Naive B cell (primary cell): ENCODE measurements at regions not wholly inside any gene's neighbourhood (a gene's known extent, or its start where the extent isn't known, plus 50 kb on each side); places are given as distances from the start of the nearest gene placed in this dataset.

Source experiments
- ATAC-seq, 2 donors: fragments of 150-1000 bp; cut with Tn5 transposase; 2 replicates each; pipeline ENCODE4 v1.10.0; 2021; ENCODE audit warnings: low read depth in 2 of 2, mild to moderate bottlenecking in 2 of 2, moderate library complexity in 2 of 2
- DNase-seq: peaks from one replicate; pipeline ENCODE4 v3.0.0; 2022
- H3K27ac Mint-ChIP-seq, 6 donors: one replicate each; pipeline ENCODE4 v1.8.0; 2020 to 2022; ENCODE audit warnings: mild to moderate bottlenecking in 6 of 6, mixed read lengths in 6 of 6, moderate library complexity in 5 of 6, inconsistent platforms in 2 of 6
- H3K27me3 Mint-ChIP-seq, 3 donors: one replicate each; pipeline ENCODE4 v1.8.0; 2021 to 2022; ENCODE audit warnings: mixed read lengths in 3 of 3, mild to moderate bottlenecking in 1 of 3
- H3K36me3 Mint-ChIP-seq, 2 donors: one replicate each; pipeline ENCODE4 v1.8.0; 2020 to 2022; ENCODE audit warnings: mixed read lengths in 2 of 2, inconsistent platforms in 1 of 2, mild to moderate bottlenecking in 1 of 2
- H3K4me1 Mint-ChIP-seq, 3 donors: one replicate each; pipeline ENCODE4 v1.8.0; 2020 to 2022; ENCODE audit warnings: mixed read lengths in 3 of 3, inconsistent platforms in 1 of 3, mild to moderate bottlenecking in 1 of 3, moderate library complexity in 1 of 3
- H3K4me3 Mint-ChIP-seq, 8 donors: one replicate each; pipeline ENCODE4 v1.8.0; 2020 to 2022; ENCODE audit warnings: mild to moderate bottlenecking in 8 of 8, mixed read lengths in 8 of 8, moderate library complexity in 8 of 8, inconsistent platforms in 2 of 8
- H3K9me3 Mint-ChIP-seq, 7 donors: one replicate each; pipeline ENCODE4 v1.8.0; 2020 to 2022; ENCODE audit warnings: mixed read lengths in 7 of 7, mild to moderate bottlenecking in 5 of 7, inconsistent platforms in 2 of 7, moderate library complexity in 1 of 7

- Mint-ChIP-seq H3K9me3 (peaks cover 3 to 15% (median 9%) of the 10 kb centered on the region in 7 donors), H3K27me3 (no peaks in the 10 kb centered on the region), H3K27ac (no peak overlapping the region), H3K36me3 (no peaks in the 10 kb centered on the region), H3K4me1 (no peaks in the 10 kb centered on the region), H3K4me3 (no peak overlapping the region)
- DNase-seq, result no peak
- no peak for ATAC-seq
Measured at GRCh38 chr13:82259284-82259683, 1623.0 kb downstream of the SLITRK1 start.

- DNase-seq, result no peak
- Mint-ChIP-seq H3K27ac (no peak overlapping the region), H3K36me3 (no peaks in the 10 kb centered on the region), H3K4me3 (no peak overlapping the region), H3K27me3 (no peaks in the 10 kb centered on the region), H3K9me3 (peaks cover 3 to 15% (median 9%) of the 10 kb centered on the region in 7 donors), H3K4me1 (no peaks in the 10 kb centered on the region)
- ATAC-seq, result no peak
Measured at GRCh38 chr13:82257790-82258507, 1624.3 kb downstream of the SLITRK1 start.

GRCh38 chr13:82248762-82249161 is 1633.5 kb downstream of the SLITRK1 start:
- ATAC-seq (no peak), DNase-seq (no peak)
- Mint-ChIP-seq H3K27me3 (no peaks in the 10 kb centered on the region), H3K27ac (no peak overlapping the region), H3K36me3 (no peaks in the 10 kb centered on the region), H3K9me3 (peaks cover 0 to 10% (median 3%) of the 10 kb centered on the region in 7 donors), H3K4me3 (no peak overlapping the region), H3K4me1 (no peaks in the 10 kb centered on the region)

DNA sequence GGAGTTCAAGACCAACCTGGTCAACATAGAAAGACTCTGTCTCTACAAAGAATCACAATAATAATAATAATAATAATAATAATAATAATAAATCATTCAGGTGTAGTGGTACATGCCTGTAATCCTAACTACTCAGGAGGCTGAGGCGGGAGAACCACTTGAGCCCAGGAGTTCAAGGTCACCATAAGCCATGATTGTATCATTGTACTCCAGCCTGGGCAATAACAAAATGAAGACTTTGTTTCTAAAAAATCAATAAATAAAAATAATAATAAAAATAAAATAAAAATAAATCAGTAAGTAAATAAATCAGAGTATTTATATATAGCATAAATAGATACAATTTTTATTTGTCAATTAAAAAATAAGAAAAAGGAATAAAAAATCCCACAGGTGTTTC is 1636.4 kb downstream of the SLITRK1 start:
- ATAC-seq (no peak), DNase-seq (no peak)
- Mint-ChIP-seq H3K4me3 (no peak overlapping the region), H3K27ac (no peak overlapping the region), H3K9me3 (peaks cover 0 to 5% (median 3%) of the 10 kb centered on the region in 7 donors), H3K36me3 (no peaks in the 10 kb centered on the region), H3K27me3 (no peaks in the 10 kb centered on the region), H3K4me1 (no peaks in the 10 kb centered on the region)

DNA sequence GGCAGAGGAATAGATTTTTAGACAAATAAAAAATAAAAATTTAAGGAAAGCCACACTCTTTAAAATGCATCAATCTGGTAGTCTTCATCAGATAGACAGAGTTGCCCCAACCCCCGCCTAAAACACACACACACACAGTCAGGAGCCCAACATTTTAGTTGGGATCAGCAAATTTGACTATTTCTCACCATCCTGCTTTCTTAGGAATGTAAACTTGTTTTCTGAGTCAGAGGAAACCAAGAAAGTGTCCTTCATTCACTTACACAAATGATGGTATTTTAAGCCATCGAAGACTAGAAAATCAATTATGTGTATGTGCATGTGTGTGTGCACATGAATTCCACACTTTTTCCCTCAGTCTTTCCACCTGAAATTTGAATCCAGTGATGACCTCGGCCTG is 1657.5 kb downstream of the SLITRK1 start:
- H3K4me3 Mint-ChIP-seq, result no peak overlapping the region
- H3K4me1 Mint-ChIP-seq, result no peaks in the 10 kb centered on the region
- DNase-seq (no peak), ATAC-seq (no peak)
- no peaks in the 10 kb centered on the region for H3K36me3 Mint-ChIP-seq
- peaks cover 0 to 10% (median 8%) of the 10 kb centered on the region in 7 donors for H3K9me3 Mint-ChIP-seq
- no peaks in the 10 kb centered on the region for H3K27me3 Mint-ChIP-seq
- no peak overlapping the region for H3K27ac Mint-ChIP-seq

DNA sequence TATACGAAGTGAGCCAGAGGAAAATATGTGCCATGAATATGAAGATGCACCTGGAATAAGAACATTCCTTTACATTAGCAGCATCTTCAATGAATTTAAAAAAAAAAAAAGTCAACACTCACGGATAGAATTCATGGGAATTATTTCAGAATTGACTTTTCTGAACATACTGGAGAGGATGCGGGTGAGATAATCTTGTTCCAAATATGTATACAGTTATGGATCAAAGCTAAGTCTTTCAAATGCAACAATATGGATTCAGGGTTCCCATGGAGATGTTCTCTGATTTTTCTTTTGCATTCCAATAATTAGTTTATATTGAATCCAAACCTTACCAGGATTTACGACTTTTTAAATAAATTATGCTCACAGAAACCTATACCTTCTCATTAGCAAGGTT is 1660.7 kb downstream of the SLITRK1 start:
- ATAC-seq (no peak), DNase-seq (no peak)
- Mint-ChIP-seq H3K4me1 (no peaks in the 10 kb centered on the region), H3K27me3 (no peaks in the 10 kb centered on the region), H3K4me3 (no peak overlapping the region), H3K9me3 (peaks cover 0 to 8% (median 6%) of the 10 kb centered on the region in 7 donors), H3K27ac (no peak overlapping the region), H3K36me3 (no peaks in the 10 kb centered on the region)

DNA sequence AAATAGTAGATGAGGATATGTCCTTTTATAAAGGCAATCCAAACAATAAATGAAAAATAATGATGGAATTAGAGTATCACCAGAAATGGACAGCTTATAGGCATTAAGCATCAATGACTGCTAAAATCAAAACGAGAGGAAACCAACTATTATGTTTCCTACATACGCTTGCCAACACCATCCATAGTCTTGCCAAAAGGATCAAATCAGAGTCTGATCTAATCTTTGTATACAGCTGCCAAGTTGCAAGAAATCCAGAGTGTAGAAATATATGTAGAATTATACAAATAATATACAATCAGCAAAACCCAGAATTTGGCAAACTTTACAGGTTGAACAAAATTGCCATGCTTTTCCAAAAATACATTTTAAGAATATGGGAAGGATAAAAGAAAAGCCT is 1661.6 kb downstream of the SLITRK1 start:
- no peaks in the 10 kb centered on the region for H3K4me1 Mint-ChIP-seq
- ATAC-seq (no peak), DNase-seq (no peak)
- H3K36me3 Mint-ChIP-seq, result no peaks in the 10 kb centered on the region
- no peaks in the 10 kb centered on the region for H3K27me3 Mint-ChIP-seq
- H3K27ac Mint-ChIP-seq, result no peak overlapping the region
- H3K9me3 Mint-ChIP-seq, result peaks cover 0 to 13% (median 5%) of the 10 kb centered on the region in 7 donors
- H3K4me3 Mint-ChIP-seq, result no peak overlapping the region

- DNase-seq (no peak), ATAC-seq (no peak)
- H3K9me3 Mint-ChIP-seq, result peaks cover 6 to 29% (median 15%) of the 10 kb centered on the region in 7 donors
- peaks cover 0 to 5% of the 10 kb centered on the region in 2 donors for H3K36me3 Mint-ChIP-seq
- no peak overlapping the region for H3K4me3 Mint-ChIP-seq
- no peaks in the 10 kb centered on the region for H3K27me3 Mint-ChIP-seq
- H3K4me1 Mint-ChIP-seq, result no peaks in the 10 kb centered on the region
- H3K27ac Mint-ChIP-seq, result no peak overlapping the region
Measured at GRCh38 chr13:82216165-82216564, 1666.1 kb downstream of the SLITRK1 start.

GRCh38 chr13:82214341-82214740 is 1667.9 kb downstream of the SLITRK1 start:
- peaks cover 0 to 5% of the 10 kb centered on the region in 2 donors for H3K36me3 Mint-ChIP-seq
- DNase-seq (no peak), ATAC-seq (no peak)
- peaks cover 6 to 29% (median 15%) of the 10 kb centered on the region in 7 donors for H3K9me3 Mint-ChIP-seq
- H3K4me3 Mint-ChIP-seq, result no peak overlapping the region
- H3K27me3 Mint-ChIP-seq, result no peaks in the 10 kb centered on the region
- no peak overlapping the region for H3K27ac Mint-ChIP-seq
- no peaks in the 10 kb centered on the region for H3K4me1 Mint-ChIP-seq

DNA sequence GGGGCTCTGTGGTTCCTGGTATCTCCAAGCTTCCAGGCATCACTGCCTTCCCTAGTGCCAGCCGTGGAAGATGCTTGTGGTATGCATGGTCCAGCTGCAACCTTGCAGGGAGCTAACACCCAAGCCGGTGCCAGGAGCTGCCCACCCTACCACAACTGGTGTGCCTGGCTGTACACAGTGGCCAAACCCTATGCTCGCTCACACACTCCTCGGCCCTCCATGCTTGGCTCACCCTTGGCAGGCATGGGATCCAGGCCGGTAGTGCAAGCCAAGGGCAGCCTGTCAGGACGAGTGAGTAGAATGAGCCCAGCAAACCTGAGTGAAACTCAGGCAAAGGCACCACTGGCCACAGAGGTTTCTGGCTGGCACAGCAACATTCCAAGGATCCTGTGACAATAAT is 1676.0 kb downstream of the SLITRK1 start:
- ATAC-seq (no peak), DNase-seq (no peak)
- Mint-ChIP-seq H3K4me1 (no peaks in the 10 kb centered on the region), H3K27me3 (no peaks in the 10 kb centered on the region), H3K27ac (no peak overlapping the region), H3K4me3 (no peak overlapping the region), H3K9me3 (peaks cover 2 to 9% (median 4%) of the 10 kb centered on the region in 7 donors), H3K36me3 (no peaks in the 10 kb centered on the region)

GRCh38 chr13:82202398-82202797 is 1679.9 kb downstream of the SLITRK1 start:
- DNase-seq, result no peak
- no peaks in the 10 kb centered on the region for H3K4me1 Mint-ChIP-seq
- H3K4me3 Mint-ChIP-seq, result no peak overlapping the region
- no peaks in the 10 kb centered on the region for H3K27me3 Mint-ChIP-seq
- H3K36me3 Mint-ChIP-seq, result no peaks in the 10 kb centered on the region
- no peak overlapping the region for H3K27ac Mint-ChIP-seq
- H3K9me3 Mint-ChIP-seq, result peaks cover 0 to 9% (median 5%) of the 10 kb centered on the region in 7 donors
- ATAC-seq, result no peak

GRCh38 chr13:82196087-82196486 is 1686.2 kb downstream of the SLITRK1 start:
- Mint-ChIP-seq H3K4me1 (no peaks in the 10 kb centered on the region), H3K9me3 (peaks cover 0 to 11% (median under 1%) of the 10 kb centered on the region in 7 donors), H3K27ac (no peak overlapping the region), H3K4me3 (no peak overlapping the region), H3K36me3 (no peaks in the 10 kb centered on the region), H3K27me3 (no peaks in the 10 kb centered on the region)
- ATAC-seq (no peak), DNase-seq (no peak)

DNA sequence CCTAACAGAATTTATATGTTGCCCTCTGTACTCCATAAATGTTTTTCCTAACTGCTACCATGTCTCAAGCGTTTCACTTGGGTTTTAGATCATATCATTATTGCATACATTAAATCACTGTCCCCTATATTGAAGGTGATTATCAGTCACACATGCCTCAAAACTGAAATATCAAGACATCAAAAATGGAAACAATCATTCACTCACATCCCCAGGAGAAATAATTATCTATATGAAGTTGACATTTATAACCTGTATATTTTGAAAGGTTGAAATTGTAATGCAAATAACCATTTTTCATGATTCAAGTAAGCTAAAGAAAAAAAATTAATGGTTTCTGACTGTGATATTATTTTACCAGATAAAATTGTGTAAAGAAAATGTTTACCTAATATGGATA is 1695.0 kb downstream of the SLITRK1 start:
- Mint-ChIP-seq H3K36me3 (no peaks in the 10 kb centered on the region), H3K4me1 (no peaks in the 10 kb centered on the region), H3K27ac (no peak overlapping the region), H3K27me3 (no peaks in the 10 kb centered on the region), H3K9me3 (peaks cover 3 to 13% (median 6%) of the 10 kb centered on the region in 7 donors), H3K4me3 (no peak overlapping the region)
- ATAC-seq, result no peak
- DNase-seq, result no peak

GRCh38 chr13:82176751-82177150 is 1705.5 kb downstream of the SLITRK1 start:
- Mint-ChIP-seq H3K27me3 (no peaks in the 10 kb centered on the region), H3K4me3 (no peak overlapping the region), H3K9me3 (peaks cover 0 to 16% (median 8%) of the 10 kb centered on the region in 7 donors), H3K4me1 (no peaks in the 10 kb centered on the region), H3K36me3 (no peaks in the 10 kb centered on the region), H3K27ac (no peak overlapping the region)
- no peak for ATAC-seq
- DNase-seq, result no peak
